ENCODE measurements at regions not wholly inside any gene's neighbourhood (a gene's known extent, or its start where the extent isn't known, plus 50 kb on each side); places are given as distances from the start of the nearest gene placed in this dataset.

GRCh38 chr5:4243479-4244264 lies 648.0 kb downstream of the IRX1 start:
- H3K79me2 ChIP-seq (ENCODE audit: insufficient read depth, low read length) = no peaks in the 10 kb centered on the region
- no peak for DNase-seq
- no peaks in the 10 kb centered on the region; the same call in 1 of the 2 replicates for H3K4me1 ChIP-seq (ENCODE audit: insufficient read depth, low read length)
- no peaks in the 10 kb centered on the region for H3K23me2 ChIP-seq (ENCODE audit: insufficient read length, low read depth, low read length, poor library complexity, severe bottlenecking)
- no peak overlapping the region for H2BK5ac ChIP-seq (ENCODE audit: insufficient read length, low read length)
- Mint-ChIP-seq H3K9me3 (no peaks in the 10 kb centered on the region; a peak in 1 of 5 replicates), H3K4me3 (peak overlapping the region in 1 of 2 experiments; percentile 39; a peak in 1 of 5 replicates), H3K4me1 (peaks cover 15 to 17% of the 10 kb centered on the region in 2 experiments), H3K36me3 (ENCODE audit: insufficient read depth in 1 of 3, low read depth in 3 of 3) (no peaks in the 10 kb centered on the region), H3K27ac (no peak overlapping the region; a peak in 1 of 7 replicates), H3K27me3 (ENCODE audit: low read depth) (no peaks in the 10 kb centered on the region; the same call in 1 of the 2 replicates)
- no peaks in the 10 kb centered on the region for H3K9me3 ChIP-seq (ENCODE audit: control insufficient read depth, low read depth, low read length)
- H2BK20ac ChIP-seq (ENCODE audit: low read depth, low read length, poor library complexity, severe bottlenecking) = no peak overlapping the region
- H2AK5ac ChIP-seq (ENCODE audit: insufficient read length, low read length) = no peak overlapping the region
- no peak overlapping the region for H2BK120ac ChIP-seq (ENCODE audit: low read depth, low read length, poor library complexity, severe bottlenecking)
- WGBS (ENCODE audit: extremely low coverage, insufficient read length, low lambda C conversion rate) = no CpG with 5 or more reads among the region's 9 CpGs
- H4K5ac ChIP-seq (ENCODE audit: insufficient read length, low read depth, low read length) = no peak overlapping the region
- H3K4me2 ChIP-seq (ENCODE audit: insufficient read depth, insufficient read length, low read length) = no peak overlapping the region
- no peak overlapping the region for H3K27ac ChIP-seq (ENCODE audit: insufficient read length, low read depth, low read length)
- no peaks in the 10 kb centered on the region for H3K27me3 ChIP-seq (ENCODE audit: insufficient read depth, low read length)
- H4K8ac ChIP-seq (replicated peaks; ENCODE audit: insufficient read length, low read depth, low read length) = no peak overlapping the region
- no peak overlapping the region for H3K23ac ChIP-seq (ENCODE audit: insufficient read length, low read depth, low read length)
- H3K79me1 ChIP-seq (ENCODE audit: insufficient read depth, low read depth, low read length, poor library complexity, severe bottlenecking) = no peaks in the 10 kb centered on the region
- H3T11ph ChIP-seq (ENCODE audit: low read length) = no peak overlapping the region
- no peak overlapping the region for H3K9ac ChIP-seq (ENCODE audit: extremely low read depth, insufficient read length, low read length)
- no peak overlapping the region for H2BK12ac ChIP-seq (ENCODE audit: insufficient read length, low read depth, low read length)
- no peak overlapping the region for H2AFZ ChIP-seq (ENCODE audit: low read length)
- no peaks in the 10 kb centered on the region for H4K20me1 ChIP-seq (ENCODE audit: control insufficient read depth, insufficient read depth, insufficient read length)
- no peak overlapping the region for H3K18ac ChIP-seq (ENCODE audit: insufficient read length, low read depth, low read length)
- no peak overlapping the region for H3K56ac ChIP-seq (ENCODE audit: insufficient read length, low read depth, low read length)
- no peak overlapping the region for H3K14ac ChIP-seq (ENCODE audit: insufficient read depth, low read length)
- H2BK15ac ChIP-seq (ENCODE audit: low read depth, low read length) = no peak overlapping the region
- TF ChIP-seq, protein P1, sequence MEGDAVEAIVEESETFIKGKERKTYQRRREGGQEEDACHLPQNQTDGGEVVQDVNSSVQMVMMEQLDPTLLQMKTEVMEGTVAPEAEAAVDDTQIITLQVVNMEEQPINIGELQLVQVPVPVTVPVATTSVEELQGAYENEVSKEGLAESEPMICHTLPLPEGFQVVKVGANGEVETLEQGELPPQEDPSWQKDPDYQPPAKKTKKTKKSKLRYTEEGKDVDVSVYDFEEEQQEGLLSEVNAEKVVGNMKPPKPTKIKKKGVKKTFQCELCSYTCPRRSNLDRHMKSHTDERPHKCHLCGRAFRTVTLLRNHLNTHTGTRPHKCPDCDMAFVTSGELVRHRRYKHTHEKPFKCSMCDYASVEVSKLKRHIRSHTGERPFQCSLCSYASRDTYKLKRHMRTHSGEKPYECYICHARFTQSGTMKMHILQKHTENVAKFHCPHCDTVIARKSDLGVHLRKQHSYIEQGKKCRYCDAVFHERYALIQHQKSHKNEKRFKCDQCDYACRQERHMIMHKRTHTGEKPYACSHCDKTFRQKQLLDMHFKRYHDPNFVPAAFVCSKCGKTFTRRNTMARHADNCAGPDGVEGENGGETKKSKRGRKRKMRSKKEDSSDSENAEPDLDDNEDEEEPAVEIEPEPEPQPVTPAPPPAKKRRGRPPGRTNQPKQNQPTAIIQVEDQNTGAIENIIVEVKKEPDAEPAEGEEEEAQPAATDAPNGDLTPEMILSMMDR (conservative IDR thresholded peaks at IDR 0.05) = no peak
- no peak overlapping the region for H4K91ac ChIP-seq (ENCODE audit: insufficient read length, low read depth, low read length)
- no peak overlapping the region for H3K4ac ChIP-seq (ENCODE audit: low read depth, low read length)

All from H9 (cell line).